OCI-LY3 (cell line): ENCODE measurements at regions not wholly inside any gene's neighbourhood (a gene's known extent, or its start where the extent isn't known, plus 50 kb on each side); places are given as distances from the start of the nearest gene placed in this dataset.
"Not testable (repeated sequence)": the region's sequence is repeated elsewhere in the genome, so short reads cannot be mapped to it uniquely, and the experiment has no call there.

ENCODE experiments used
- H2AFZ ChIP-seq: fragments of 200-600, 300-600 bp; shearing (Covaris generic); 2 replicates; pipeline ENCODE4 v1.6.0; 2014; ENCODE audit warnings: antibody characterized with exemption, low read depth, low read length
- H3K27ac ChIP-seq: fragments of 200-600, 300-600 bp; sonication (generic); 2 replicates; pipeline ENCODE4 v1.5.1; 2014; ENCODE audit warnings: mild to moderate bottlenecking, low read length, moderate library complexity, mixed read lengths
- H3K27me3 ChIP-seq: fragments of 200-600, 300-600 bp; sonication (generic); 2 replicates; pipeline ENCODE4 v1.6.1; 2014; ENCODE audit warnings: low read depth, low read length, mixed read lengths
- H3K36me3 ChIP-seq: fragments of 200-600, 300-600 bp; sonication (generic); replicated peaks from 2 replicates; pipeline ENCODE3; 2014; ENCODE audit warnings: low read depth, low read length, mixed read lengths
- H3K4me1 ChIP-seq: fragments of 300-600, 200-600 bp; sonication (generic); 2 replicates; pipeline ENCODE4 v1.6.1; 2014; ENCODE audit warnings: low read length, mixed read lengths
- H3K4me2 ChIP-seq: fragments of 200-600, 300-600 bp; sonication (generic); 2 replicates; pipeline ENCODE4 v1.6.1; 2014; ENCODE audit warnings: low read length, mixed read lengths
- H3K4me3 ChIP-seq: fragments of 300-600, 200-600 bp; sonication (generic); 2 replicates; pipeline ENCODE4 v1.5.1; 2014; ENCODE audit warnings: antibody characterized with exemption, mild to moderate bottlenecking, low read length, moderate library complexity
- H3K79me2 ChIP-seq: fragments of 300-600, 200-600 bp; shearing (Covaris generic); 2 replicates; pipeline ENCODE4 v1.6.1; 2014; ENCODE audit warnings: mild to moderate bottlenecking, low read length, mixed read lengths
- H3K9ac ChIP-seq: fragments of 300-600, 200-600 bp; shearing (Covaris generic); 2 replicates; pipeline ENCODE4 v1.6.0; 2014; ENCODE audit warnings: mild to moderate bottlenecking, low read length, moderate library complexity
- H3K9me3 ChIP-seq: fragments of 200-600, 300-600 bp; shearing (Covaris generic); 2 replicates; pipeline ENCODE4 v1.6.1; 2014; ENCODE audit warnings: low read length, mixed read lengths; ENCODE audit not compliant: insufficient read depth
- H4K20me1 ChIP-seq: fragments of 200-600, 300-600 bp; sonication (generic); 2 replicates; pipeline ENCODE4 v1.6.1; 2016; ENCODE audit warnings: low read length, mixed read lengths; ENCODE audit not compliant: insufficient read depth
- EZH2phosphoT487 ChIP-seq: fragments of 200-600 bp; shearing (Covaris generic); IDR thresholded peaks from 2 replicates; pipeline ENCODE4 v1.6.1; 2018; ENCODE audit warnings: antibody characterized with exemption, mixed run types, low read depth
- TF ChIP-seq, protein P1 (sequence below): fragments of 200-600, 300-600 bp; sonication (generic); IDR thresholded peaks from 2 replicates; pipeline ENCODE4 v1.5.1; 2014; ENCODE audit warnings: antibody characterized with exemption, low read length, low read depth

DNA sequence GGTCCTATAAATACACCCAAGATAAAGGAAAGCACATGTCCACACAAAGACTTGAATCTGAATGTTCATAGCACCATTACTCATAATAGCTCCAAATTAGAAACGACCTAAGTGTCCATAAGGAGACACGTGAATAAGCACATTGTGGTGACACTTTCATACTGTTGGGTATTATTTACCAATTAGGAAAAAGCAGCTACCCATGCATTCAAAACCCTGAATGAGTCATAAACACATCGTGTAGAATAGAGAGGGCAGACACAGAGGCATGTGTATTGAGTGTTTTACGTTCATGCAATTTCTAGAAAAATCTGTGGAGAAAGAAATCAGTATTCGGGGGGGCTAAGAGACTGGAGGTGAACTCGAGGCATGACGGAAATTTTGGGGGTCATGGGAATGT, 396.7 kb downstream of the THBS2 start:
- no peaks in the 10 kb centered on the region for H3K9me3 ChIP-seq
- no peak for TF ChIP-seq EZH2phosphoT487
- TF ChIP-seq, protein P1, sequence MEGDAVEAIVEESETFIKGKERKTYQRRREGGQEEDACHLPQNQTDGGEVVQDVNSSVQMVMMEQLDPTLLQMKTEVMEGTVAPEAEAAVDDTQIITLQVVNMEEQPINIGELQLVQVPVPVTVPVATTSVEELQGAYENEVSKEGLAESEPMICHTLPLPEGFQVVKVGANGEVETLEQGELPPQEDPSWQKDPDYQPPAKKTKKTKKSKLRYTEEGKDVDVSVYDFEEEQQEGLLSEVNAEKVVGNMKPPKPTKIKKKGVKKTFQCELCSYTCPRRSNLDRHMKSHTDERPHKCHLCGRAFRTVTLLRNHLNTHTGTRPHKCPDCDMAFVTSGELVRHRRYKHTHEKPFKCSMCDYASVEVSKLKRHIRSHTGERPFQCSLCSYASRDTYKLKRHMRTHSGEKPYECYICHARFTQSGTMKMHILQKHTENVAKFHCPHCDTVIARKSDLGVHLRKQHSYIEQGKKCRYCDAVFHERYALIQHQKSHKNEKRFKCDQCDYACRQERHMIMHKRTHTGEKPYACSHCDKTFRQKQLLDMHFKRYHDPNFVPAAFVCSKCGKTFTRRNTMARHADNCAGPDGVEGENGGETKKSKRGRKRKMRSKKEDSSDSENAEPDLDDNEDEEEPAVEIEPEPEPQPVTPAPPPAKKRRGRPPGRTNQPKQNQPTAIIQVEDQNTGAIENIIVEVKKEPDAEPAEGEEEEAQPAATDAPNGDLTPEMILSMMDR, result no peak
- no peaks in the 10 kb centered on the region for H3K27me3 ChIP-seq
- H3K27ac ChIP-seq, result no peak overlapping the region
- no peak overlapping the region for H2AFZ ChIP-seq
- H3K4me2 ChIP-seq, result no peak overlapping the region
- no peaks in the 10 kb centered on the region for H4K20me1 ChIP-seq
- H3K36me3 ChIP-seq, result no peaks in the 10 kb centered on the region
- H3K79me2 ChIP-seq, result no peaks in the 10 kb centered on the region
- no peak overlapping the region for H3K9ac ChIP-seq
- H3K4me3 ChIP-seq, result no peak overlapping the region
- H3K4me1 ChIP-seq, result no peaks in the 10 kb centered on the region

DNA sequence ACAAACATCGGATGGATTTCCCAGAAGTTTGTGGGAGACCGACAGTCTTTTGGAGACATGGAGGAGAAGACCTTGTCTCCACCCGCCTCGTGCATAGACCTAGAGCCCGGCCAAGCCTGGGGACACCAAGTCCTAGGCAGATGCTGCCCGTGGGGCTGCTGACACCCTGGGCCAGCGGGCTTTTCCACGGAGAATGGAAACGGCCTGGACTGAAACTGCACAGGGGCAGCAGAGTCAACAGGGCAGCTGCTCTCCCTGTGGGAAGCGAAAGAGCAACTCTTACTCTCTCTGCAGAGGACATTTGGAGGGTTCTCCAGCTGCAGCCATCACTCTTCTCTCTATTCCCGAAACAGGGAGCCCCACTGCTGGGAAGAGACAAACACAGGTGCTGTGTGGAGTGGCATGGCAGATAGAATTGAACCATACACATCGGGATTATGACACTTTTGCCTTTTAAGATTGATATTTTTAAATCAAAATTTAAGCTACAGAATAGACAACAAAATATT, 401.2 kb downstream of the THBS2 start:
- Histone ChIP-seq H2AFZ (no peak overlapping the region), H3K79me2 (no peaks in the 10 kb centered on the region), H3K27ac (no peak overlapping the region), H3K4me3 (no peak overlapping the region), H4K20me1 (no peaks in the 10 kb centered on the region), H3K9ac (no peak overlapping the region), H3K4me1 (no peaks in the 10 kb centered on the region), H3K36me3 (no peaks in the 10 kb centered on the region), H3K27me3 (no peaks in the 10 kb centered on the region), H3K4me2 (0 out of 2 replicates have a peak overlapping the region, but pooled peaks have one; percentile 48), H3K9me3 (no peaks in the 10 kb centered on the region)
- TF ChIP-seq, protein P1, result no peak
- TF ChIP-seq EZH2phosphoT487, result no peak

DNA sequence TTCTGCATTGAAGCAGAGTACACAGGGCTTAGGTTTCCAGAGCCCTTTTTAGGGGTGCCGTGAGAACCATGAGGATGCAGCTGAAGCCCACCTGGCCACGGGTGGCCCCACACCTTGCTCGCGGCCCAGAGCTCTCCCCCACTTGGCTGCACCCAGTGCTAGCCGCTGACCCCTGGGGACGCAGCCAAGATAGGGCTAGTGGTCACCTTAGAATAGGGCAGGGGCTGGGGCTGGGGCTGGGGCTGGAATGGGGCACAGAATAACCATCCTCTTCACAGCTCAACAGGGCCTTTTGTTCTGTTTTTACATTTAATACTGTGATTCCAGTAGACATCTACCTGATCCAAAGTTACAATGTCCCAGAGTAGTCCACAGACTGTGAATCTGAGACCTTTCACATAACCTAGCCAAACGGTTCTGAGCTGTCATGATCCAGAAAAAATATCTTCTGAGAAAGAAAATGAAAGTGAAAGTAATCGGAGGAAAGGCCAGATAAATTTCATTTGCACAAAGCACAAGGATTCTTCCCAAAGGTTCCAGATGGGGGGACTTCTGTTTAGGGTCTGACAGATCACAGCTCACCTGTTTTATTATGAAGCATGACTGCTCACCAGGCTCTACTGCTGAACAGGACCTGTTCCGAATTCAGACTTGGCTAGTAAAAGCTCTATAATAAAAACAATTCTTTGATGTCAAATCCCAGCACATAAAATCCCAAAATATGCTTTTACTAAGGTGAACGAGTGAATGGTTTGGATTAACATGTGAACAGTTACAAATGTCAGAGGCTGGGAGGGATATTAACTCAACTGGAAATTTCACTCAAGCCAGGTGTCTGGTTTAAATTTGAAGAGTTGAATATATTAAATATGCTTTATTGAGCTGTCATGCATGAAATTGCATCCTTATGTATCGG, 401.9 kb downstream of the THBS2 start:
- no peaks in the 10 kb centered on the region for H3K27me3 ChIP-seq
- no peaks in the 10 kb centered on the region for H3K36me3 ChIP-seq
- H3K4me3 ChIP-seq, result peak overlapping the region; percentile 52
- no peaks in the 10 kb centered on the region for H4K20me1 ChIP-seq
- TF ChIP-seq, protein P1, result no peak
- no peak for TF ChIP-seq EZH2phosphoT487
- peak overlapping the region; percentile 48 for H3K4me2 ChIP-seq
- H3K9ac ChIP-seq, result no peak overlapping the region
- H2AFZ ChIP-seq, result no peak overlapping the region
- no peaks in the 10 kb centered on the region for H3K4me1 ChIP-seq
- H3K79me2 ChIP-seq, result no peaks in the 10 kb centered on the region
- no peaks in the 10 kb centered on the region for H3K9me3 ChIP-seq
- no peak overlapping the region for H3K27ac ChIP-seq

DNA sequence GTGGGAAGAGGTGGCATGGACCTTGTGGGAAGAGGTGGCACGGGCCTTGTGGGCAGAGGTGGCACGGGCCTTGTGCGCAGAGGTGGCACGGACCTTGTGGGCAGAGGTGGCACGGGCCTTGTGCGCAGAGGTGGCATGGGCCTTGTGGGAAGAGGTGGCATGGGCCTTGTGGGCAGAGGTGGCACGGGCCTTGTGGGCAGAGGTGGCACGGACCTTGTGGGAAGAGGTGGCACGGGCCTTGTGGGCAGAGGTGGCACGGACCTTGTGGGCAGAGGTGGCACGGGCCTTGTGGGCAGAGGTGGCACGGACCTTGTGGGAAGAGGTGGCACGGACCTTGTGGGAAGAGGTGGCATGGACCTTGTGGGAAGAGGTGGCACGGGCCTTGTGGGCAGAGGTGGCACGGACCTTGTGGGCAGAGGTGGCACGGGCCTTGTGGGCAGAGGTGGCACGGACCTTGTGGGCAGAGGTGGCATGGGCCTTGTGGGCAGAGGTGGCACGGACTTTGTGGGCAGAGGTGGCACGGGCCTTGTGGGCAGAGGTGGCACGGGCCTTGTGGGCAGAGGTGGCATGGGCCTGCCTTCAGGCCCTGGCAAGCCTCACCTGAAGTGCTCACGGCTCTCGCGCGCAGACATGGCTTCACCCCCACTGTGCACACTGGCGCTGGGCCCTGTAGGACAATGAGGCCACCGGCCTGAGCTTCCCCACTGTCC, 403.5 kb downstream of the THBS2 start:
- not testable (repeated sequence) for H3K36me3 ChIP-seq, H3K4me2 ChIP-seq, H3K27ac ChIP-seq, H4K20me1 ChIP-seq, H2AFZ ChIP-seq, H3K9ac ChIP-seq, H3K4me1 ChIP-seq, H3K79me2 ChIP-seq, H3K9me3 ChIP-seq, H3K4me3 ChIP-seq, H3K27me3 ChIP-seq
